Endothelial cell (in vitro differentiated cells): ENCODE measurements at regions not wholly inside any gene's neighbourhood (a gene's known extent, or its start where the extent isn't known, plus 50 kb on each side); places are given as distances from the start of the nearest gene placed in this dataset.

Experiments used
- DNase-seq: peaks from one replicate; pipeline ENCODE4 v3.0.0; 2021; ENCODE audit warnings: low spot score
- H3K27ac Mint-ChIP-seq: one replicate; pipeline ENCODE4 v1.8.0; 2021; ENCODE audit warnings: mixed read lengths, inconsistent platforms; ENCODE audit not compliant: unreplicated experiment
- H3K27me3 Mint-ChIP-seq: one replicate; pipeline ENCODE4 v1.8.0; 2021; ENCODE audit warnings: mild to moderate bottlenecking, moderate library complexity, mixed read lengths, inconsistent platforms; ENCODE audit not compliant: unreplicated experiment
- H3K36me3 Mint-ChIP-seq: one replicate; pipeline ENCODE4 v1.8.0; 2021; ENCODE audit warnings: mild to moderate bottlenecking, low read depth, mixed read lengths, inconsistent platforms; ENCODE audit not compliant: unreplicated experiment
- H3K4me1 Mint-ChIP-seq: one replicate; pipeline ENCODE4 v1.8.0; 2021; ENCODE audit warnings: mild to moderate bottlenecking, mixed read lengths, inconsistent platforms; ENCODE audit not compliant: unreplicated experiment
- H3K4me3 Mint-ChIP-seq: one replicate; pipeline ENCODE4 v1.8.0; 2021; ENCODE audit warnings: mild to moderate bottlenecking, mixed read lengths, inconsistent platforms; ENCODE audit not compliant: unreplicated experiment
- H3K9me3 Mint-ChIP-seq: one replicate; pipeline ENCODE4 v1.8.0; 2021; ENCODE audit warnings: mixed read lengths, inconsistent platforms; ENCODE audit not compliant: unreplicated experiment
- TF ChIP-seq, protein P1 (sequence below): fragments of 200-600 bp; sonication (generic); IDR thresholded peaks from one replicate; pipeline ENCODE4 v1.5.0; 2021; ENCODE audit warnings: antibody characterized with exemption; ENCODE audit not compliant: unreplicated experiment

DNA sequence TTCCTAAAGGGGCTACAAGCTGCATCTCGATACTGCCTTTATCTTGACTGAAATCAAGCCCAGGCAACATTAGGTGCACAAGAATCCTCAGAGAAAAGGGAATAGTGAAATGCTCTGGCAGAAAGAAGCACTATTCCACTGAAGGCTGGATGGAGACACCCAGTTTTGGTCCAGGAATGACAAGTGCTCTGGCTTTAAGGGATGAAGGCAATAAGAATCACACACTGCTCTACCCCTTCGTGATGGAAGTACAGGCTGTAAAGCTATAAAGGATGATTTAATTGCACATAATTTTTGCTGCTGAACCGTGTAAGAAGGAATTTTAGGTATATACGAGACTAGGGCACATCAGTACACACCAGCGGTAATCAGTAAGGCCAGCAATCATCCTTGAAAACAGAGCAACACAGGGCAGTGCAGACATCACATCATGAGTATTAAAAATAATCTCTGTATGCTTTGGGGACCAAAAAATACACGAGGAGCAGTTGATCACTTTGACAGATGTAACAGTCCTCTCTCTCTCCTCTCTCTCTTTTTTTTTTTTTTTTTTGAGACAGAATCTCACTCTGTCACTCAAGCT is 414.6 kb upstream of the TBL1XR1 start:
- TF ChIP-seq, protein P1, sequence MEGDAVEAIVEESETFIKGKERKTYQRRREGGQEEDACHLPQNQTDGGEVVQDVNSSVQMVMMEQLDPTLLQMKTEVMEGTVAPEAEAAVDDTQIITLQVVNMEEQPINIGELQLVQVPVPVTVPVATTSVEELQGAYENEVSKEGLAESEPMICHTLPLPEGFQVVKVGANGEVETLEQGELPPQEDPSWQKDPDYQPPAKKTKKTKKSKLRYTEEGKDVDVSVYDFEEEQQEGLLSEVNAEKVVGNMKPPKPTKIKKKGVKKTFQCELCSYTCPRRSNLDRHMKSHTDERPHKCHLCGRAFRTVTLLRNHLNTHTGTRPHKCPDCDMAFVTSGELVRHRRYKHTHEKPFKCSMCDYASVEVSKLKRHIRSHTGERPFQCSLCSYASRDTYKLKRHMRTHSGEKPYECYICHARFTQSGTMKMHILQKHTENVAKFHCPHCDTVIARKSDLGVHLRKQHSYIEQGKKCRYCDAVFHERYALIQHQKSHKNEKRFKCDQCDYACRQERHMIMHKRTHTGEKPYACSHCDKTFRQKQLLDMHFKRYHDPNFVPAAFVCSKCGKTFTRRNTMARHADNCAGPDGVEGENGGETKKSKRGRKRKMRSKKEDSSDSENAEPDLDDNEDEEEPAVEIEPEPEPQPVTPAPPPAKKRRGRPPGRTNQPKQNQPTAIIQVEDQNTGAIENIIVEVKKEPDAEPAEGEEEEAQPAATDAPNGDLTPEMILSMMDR, result no peak
- no peak overlapping the region for H3K4me3 Mint-ChIP-seq
- H3K27ac Mint-ChIP-seq, result peak overlapping the region; percentile 3
- H3K4me1 Mint-ChIP-seq, result peaks cover 38% of the 10 kb centered on the region
- no peaks in the 10 kb centered on the region for H3K36me3 Mint-ChIP-seq
- DNase-seq, result no peak
- H3K9me3 Mint-ChIP-seq, result no peaks in the 10 kb centered on the region
- peaks cover 4% of the 10 kb centered on the region for H3K27me3 Mint-ChIP-seq

DNA sequence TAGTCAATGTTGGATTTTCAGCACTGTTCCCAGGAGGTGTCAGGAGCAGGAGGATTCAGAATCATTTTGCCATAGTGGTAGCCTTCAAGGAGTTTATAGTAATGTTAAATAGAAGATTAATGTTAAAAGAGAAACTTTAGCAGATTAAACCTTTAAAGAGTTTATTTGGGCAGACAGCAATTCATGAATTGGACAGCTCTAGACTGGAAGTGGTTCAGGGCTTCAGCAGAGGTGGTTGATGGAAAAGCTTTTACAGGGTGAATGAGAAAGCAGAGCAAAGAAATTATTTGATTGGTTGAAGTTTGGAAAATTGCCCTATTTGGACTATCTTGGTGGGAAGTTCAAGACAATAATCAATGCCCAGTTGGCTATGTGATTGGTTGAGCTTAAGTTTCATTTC is 416.6 kb upstream of the TBL1XR1 start:
- Mint-ChIP-seq H3K4me1 (peaks cover 29% of the 10 kb centered on the region), H3K27me3 (peaks cover 4% of the 10 kb centered on the region), H3K36me3 (no peaks in the 10 kb centered on the region), H3K9me3 (no peaks in the 10 kb centered on the region), H3K4me3 (no peak overlapping the region), H3K27ac (no peak overlapping the region)
- DNase-seq, result no peak
- TF ChIP-seq, protein P1, result no peak

DNA sequence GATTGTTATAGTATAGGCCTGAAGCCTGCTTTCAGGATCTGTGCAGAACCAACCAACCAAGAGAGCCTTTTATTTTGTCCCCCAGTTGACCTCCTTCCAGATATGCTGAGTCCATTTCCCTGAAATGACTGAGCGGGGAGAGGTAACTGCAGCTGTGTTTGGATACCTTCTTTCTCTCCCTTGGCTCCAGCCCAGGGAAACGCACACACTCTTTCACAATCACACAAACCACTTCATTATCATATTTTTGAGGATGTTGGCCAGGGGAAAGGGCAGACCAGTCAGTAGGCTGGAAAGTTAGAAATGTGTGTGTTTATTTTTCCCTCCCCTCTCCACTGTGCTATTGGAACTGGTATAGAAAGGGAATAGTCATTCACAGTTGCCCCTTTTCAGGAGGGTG is 417.7 kb upstream of the TBL1XR1 start:
- Mint-ChIP-seq H3K36me3 (no peaks in the 10 kb centered on the region), H3K4me3 (no peak overlapping the region), H3K27me3 (peaks cover 4% of the 10 kb centered on the region), H3K4me1 (peaks cover 34% of the 10 kb centered on the region), H3K27ac (no peak overlapping the region), H3K9me3 (no peaks in the 10 kb centered on the region)
- TF ChIP-seq, protein P1, result no peak
- DNase-seq, result no peak

DNA sequence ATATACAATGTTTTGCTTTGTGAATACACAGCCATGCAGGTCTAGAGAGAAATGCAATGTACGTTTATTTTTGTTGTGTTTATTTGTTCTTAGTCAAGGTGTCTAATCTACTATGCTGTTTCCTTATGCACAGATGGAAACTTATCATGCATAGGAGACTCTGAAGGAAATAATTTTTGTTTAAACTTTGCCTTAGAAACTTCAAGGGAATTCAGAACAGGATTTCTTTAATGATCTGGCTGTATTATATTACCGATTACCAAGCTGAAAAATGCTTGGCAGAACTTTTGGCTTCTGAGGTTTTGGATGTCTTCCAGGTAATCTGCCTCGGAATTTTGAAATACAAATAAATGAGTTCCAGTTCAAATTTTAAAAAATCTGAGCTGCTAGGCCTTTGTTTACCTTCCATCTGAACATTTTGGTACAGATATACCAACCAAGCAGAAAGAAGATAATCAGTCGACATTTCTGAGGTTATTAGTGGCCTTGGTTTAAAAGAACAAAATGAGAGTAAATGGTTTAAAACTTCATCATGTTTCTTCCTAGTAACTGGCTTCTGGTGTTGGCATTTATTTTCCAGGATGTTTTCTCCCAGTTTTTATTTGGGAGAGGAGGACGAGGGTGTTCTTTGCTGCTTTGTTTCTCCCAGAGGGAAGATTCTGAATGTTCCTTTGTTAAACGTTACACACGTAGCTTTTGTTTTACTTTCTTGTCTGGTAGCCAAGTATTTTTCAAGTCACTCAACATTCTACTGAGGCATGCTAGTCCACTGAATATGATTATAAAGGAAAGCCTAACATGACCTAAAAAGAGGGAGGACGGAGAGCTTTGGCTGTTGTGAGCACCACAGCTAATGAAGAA is 421.8 kb upstream of the TBL1XR1 start:
- no peak for DNase-seq
- no peaks in the 10 kb centered on the region for H3K36me3 Mint-ChIP-seq
- no peaks in the 10 kb centered on the region for H3K9me3 Mint-ChIP-seq
- TF ChIP-seq, protein P1, result no peak
- peaks cover 16% of the 10 kb centered on the region for H3K4me1 Mint-ChIP-seq
- no peak overlapping the region for H3K27ac Mint-ChIP-seq
- no peaks in the 10 kb centered on the region for H3K27me3 Mint-ChIP-seq
- no peak overlapping the region for H3K4me3 Mint-ChIP-seq

DNA sequence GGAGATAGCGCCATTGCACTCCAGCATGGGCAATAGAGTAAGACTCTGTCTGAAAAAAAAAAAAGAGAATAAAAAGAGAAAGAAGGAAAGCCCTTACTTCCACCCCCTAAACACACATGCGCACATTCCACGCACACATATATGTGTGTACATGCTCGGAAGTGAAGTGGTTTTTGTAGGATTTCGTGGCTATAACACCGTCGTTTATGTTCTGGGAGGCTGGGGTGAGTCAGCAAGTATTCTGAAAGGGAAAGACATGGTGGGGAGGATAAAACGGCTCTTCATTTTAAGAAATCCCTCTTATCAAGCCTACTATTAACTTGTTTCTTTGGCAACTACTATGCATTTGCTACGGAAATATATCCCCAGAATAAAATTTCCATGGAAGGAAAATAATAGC is 422.8 kb upstream of the TBL1XR1 start:
- DNase-seq, result no peak
- no peaks in the 10 kb centered on the region for H3K36me3 Mint-ChIP-seq
- H3K27me3 Mint-ChIP-seq, result no peaks in the 10 kb centered on the region
- H3K4me1 Mint-ChIP-seq, result peaks cover 15% of the 10 kb centered on the region
- H3K4me3 Mint-ChIP-seq, result no peak overlapping the region
- H3K9me3 Mint-ChIP-seq, result no peaks in the 10 kb centered on the region
- TF ChIP-seq, protein P1, result no peak
- no peak overlapping the region for H3K27ac Mint-ChIP-seq
